ENCODE measurements at regions not wholly inside any gene's neighbourhood (a gene's known extent, or its start where the extent isn't known, plus 50 kb on each side); places are given as distances from the start of the nearest gene placed in this dataset.
"Not testable (repeated sequence)": the region's sequence is repeated elsewhere in the genome, so short reads cannot be mapped to it uniquely, and the experiment has no call there.

DNA sequence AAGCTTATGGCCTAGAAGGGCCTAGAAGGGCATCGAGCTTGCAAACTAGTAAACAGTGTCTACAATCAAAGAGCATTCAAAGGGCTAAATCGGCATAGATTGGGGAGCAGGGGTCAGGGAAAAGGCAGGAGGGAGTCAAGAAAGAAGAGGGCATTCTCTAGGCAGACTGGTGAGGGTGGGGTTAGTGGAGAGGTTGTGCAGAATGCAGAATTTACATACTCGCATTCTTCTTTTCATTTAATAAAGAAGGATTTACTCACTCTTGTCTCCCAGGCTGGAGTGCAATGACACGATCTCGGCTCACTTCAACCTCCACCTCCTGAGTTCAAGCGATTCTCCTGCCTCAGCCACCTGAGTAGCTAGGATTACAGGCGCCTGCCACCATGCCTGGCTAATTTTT lies 110.7 kb downstream of the TRIM43 start:
- H3K9me2 ChIP-seq (replicated peaks; ENCODE audit: insufficient read depth, low read length) = no peaks in the 10 kb centered on the region
- no peaks in the 10 kb centered on the region for H3K9me3 ChIP-seq (ENCODE audit: insufficient read depth, low read length)
- H3K27ac ChIP-seq (ENCODE audit: low read depth, low read length) = no peak overlapping the region
- no peaks in the 10 kb centered on the region for H3K79me2 ChIP-seq (ENCODE audit: insufficient read depth, low read length)
- no peak overlapping the region for H2AFZ ChIP-seq (ENCODE audit: low read depth, low read length, severe bottlenecking)
- no peaks in the 10 kb centered on the region for H4K20me1 ChIP-seq (ENCODE audit: low read depth, low read length)
- H3K36me3 ChIP-seq (ENCODE audit: low read length) = no peaks in the 10 kb centered on the region
- no peak overlapping the region for H3K9ac ChIP-seq (ENCODE audit: low read length)
- H3F3A ChIP-seq (ENCODE audit: insufficient read depth) = no peaks in the 10 kb centered on the region
- no peak for TF ChIP-seq EZH2phosphoT487 (conservative IDR thresholded peaks at IDR 0.05; ENCODE audit: low read length)
- TF ChIP-seq, protein P1, sequence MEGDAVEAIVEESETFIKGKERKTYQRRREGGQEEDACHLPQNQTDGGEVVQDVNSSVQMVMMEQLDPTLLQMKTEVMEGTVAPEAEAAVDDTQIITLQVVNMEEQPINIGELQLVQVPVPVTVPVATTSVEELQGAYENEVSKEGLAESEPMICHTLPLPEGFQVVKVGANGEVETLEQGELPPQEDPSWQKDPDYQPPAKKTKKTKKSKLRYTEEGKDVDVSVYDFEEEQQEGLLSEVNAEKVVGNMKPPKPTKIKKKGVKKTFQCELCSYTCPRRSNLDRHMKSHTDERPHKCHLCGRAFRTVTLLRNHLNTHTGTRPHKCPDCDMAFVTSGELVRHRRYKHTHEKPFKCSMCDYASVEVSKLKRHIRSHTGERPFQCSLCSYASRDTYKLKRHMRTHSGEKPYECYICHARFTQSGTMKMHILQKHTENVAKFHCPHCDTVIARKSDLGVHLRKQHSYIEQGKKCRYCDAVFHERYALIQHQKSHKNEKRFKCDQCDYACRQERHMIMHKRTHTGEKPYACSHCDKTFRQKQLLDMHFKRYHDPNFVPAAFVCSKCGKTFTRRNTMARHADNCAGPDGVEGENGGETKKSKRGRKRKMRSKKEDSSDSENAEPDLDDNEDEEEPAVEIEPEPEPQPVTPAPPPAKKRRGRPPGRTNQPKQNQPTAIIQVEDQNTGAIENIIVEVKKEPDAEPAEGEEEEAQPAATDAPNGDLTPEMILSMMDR (IDR thresholded peaks at IDR 0.05; ENCODE audit: insufficient read depth, low read length, poor library complexity, severe bottlenecking) = no peak
- no peak overlapping the region for H3K4me2 ChIP-seq (ENCODE audit: low read depth, low read length, poor library complexity, severe bottlenecking)
- no peak overlapping the region for H3K4me3 ChIP-seq (ENCODE audit: insufficient read depth, low read length, poor library complexity, severe bottlenecking)
- no peaks in the 10 kb centered on the region for H3K27me3 ChIP-seq (ENCODE audit: low read length)

DNA sequence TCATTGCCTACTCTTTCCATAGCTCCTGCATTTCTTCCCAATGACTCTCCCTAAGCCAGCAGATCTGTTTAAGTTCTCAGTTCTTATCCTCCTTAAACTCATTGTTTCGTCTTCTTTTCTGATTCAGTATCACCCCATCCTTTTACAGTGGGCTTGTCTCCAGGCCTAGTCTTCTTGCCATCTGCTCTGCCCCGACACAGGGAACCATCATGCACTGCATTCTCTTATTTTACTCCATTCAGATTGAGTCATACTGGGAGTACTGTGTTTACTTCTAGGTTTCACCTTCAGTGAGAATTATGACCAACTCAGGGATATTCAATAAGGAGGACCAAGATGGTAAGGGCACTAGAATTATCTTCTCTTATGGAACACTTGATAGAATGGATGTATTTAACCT lies 115.4 kb downstream of the TRIM43 start:
- H3F3A ChIP-seq (ENCODE audit: insufficient read depth); H3K36me3 ChIP-seq (ENCODE audit: low read length); H3K27me3 ChIP-seq (ENCODE audit: low read length); H4K20me1 ChIP-seq (ENCODE audit: low read depth, low read length); H3K27ac ChIP-seq (ENCODE audit: low read depth, low read length); H3K79me2 ChIP-seq (ENCODE audit: insufficient read depth, low read length); H3K4me3 ChIP-seq (ENCODE audit: insufficient read depth, low read length, poor library complexity, severe bottlenecking); H3K4me2 ChIP-seq (ENCODE audit: low read depth, low read length, poor library complexity, severe bottlenecking); H3K9ac ChIP-seq (ENCODE audit: low read length); H3K9me2 ChIP-seq (replicated peaks; ENCODE audit: insufficient read depth, low read length); H2AFZ ChIP-seq (ENCODE audit: low read depth, low read length, severe bottlenecking); H3K9me3 ChIP-seq (ENCODE audit: insufficient read depth, low read length): not testable (repeated sequence)

DNA sequence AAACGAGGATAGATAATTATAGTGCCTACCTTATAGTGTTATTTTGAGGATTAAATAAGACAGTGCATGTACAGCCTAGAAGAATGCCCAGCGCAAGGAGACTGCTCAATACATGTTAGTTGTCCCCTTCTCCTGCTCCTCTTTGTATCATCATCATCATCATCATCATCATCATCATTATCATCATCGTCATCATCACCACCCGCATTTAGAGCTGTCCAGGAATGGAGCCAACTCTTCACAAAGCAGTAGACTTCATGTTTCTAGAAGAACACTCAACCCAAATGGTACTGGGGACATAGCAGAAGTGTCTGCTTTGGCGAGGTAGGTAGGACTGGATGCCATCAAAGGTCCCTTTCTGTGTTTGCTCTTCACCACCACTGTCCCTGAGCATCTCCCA lies 116.0 kb downstream of the TRIM43 start:
- no peaks in the 10 kb centered on the region for H3K9me3 ChIP-seq (ENCODE audit: insufficient read depth, low read length)
- H4K20me1 ChIP-seq (ENCODE audit: low read depth, low read length) = no peaks in the 10 kb centered on the region
- no peak overlapping the region for H3K4me3 ChIP-seq (ENCODE audit: insufficient read depth, low read length, poor library complexity, severe bottlenecking)

DNA sequence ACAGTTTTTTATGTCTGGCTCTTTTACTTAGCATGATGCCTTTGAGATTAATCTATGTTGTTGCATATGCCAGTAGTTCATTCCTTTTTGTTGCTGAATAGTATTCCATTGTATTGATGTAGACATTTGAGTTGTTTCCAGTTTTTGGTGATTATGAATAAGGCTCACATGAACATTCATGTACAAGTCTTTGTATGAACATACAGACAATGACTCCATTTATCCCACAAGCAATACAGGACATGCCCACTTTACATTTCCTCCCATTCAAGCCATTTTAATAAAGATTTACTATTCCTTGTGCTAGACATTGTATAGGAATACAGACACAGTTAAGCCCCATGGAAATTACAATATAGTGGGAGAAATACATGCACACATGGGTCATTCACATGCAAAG lies 118.0 kb downstream of the TRIM43 start:
- H3F3A ChIP-seq (ENCODE audit: insufficient read depth) = no peaks in the 10 kb centered on the region
- H3K27ac ChIP-seq (ENCODE audit: low read depth, low read length) = no peak overlapping the region
- no peaks in the 10 kb centered on the region for H3K9me3 ChIP-seq (ENCODE audit: insufficient read depth, low read length)
- no peaks in the 10 kb centered on the region for H4K20me1 ChIP-seq (ENCODE audit: low read depth, low read length)
- no peak overlapping the region for H2AFZ ChIP-seq (ENCODE audit: low read depth, low read length, severe bottlenecking)
- no peaks in the 10 kb centered on the region for H3K36me3 ChIP-seq (ENCODE audit: low read length)
- TF ChIP-seq, protein P1 (IDR thresholded peaks at IDR 0.05; ENCODE audit: insufficient read depth, low read length, poor library complexity, severe bottlenecking) = no peak
- TF ChIP-seq EZH2phosphoT487 (conservative IDR thresholded peaks at IDR 0.05; ENCODE audit: low read length) = no peak
- no peak overlapping the region for H3K9ac ChIP-seq (ENCODE audit: low read length)
- no peaks in the 10 kb centered on the region for H3K27me3 ChIP-seq (ENCODE audit: low read length)
- no peak overlapping the region for H3K4me3 ChIP-seq (ENCODE audit: insufficient read depth, low read length, poor library complexity, severe bottlenecking)
- no peak overlapping the region for H3K4me2 ChIP-seq (ENCODE audit: low read depth, low read length, poor library complexity, severe bottlenecking)
- no peaks in the 10 kb centered on the region for H3K79me2 ChIP-seq (ENCODE audit: insufficient read depth, low read length)
- no peaks in the 10 kb centered on the region for H3K9me2 ChIP-seq (replicated peaks; ENCODE audit: insufficient read depth, low read length)

More for the DNA sequence above, 116.0 kb downstream of the TRIM43 start:
- TF ChIP-seq, protein P1 (IDR thresholded peaks at IDR 0.05; ENCODE audit: insufficient read depth, low read length, poor library complexity, severe bottlenecking) = no peak
- no peak for TF ChIP-seq EZH2phosphoT487 (conservative IDR thresholded peaks at IDR 0.05; ENCODE audit: low read length)
- H3K79me2 ChIP-seq (ENCODE audit: insufficient read depth, low read length) = no peaks in the 10 kb centered on the region
- no peak overlapping the region for H3K9ac ChIP-seq (ENCODE audit: low read length)
- H3K36me3 ChIP-seq (ENCODE audit: low read length) = no peaks in the 10 kb centered on the region
- H3K27ac ChIP-seq (ENCODE audit: low read depth, low read length) = no peak overlapping the region
- no peak overlapping the region for H3K4me2 ChIP-seq (ENCODE audit: low read depth, low read length, poor library complexity, severe bottlenecking)
- H3F3A ChIP-seq (ENCODE audit: insufficient read depth) = no peaks in the 10 kb centered on the region
- H3K27me3 ChIP-seq (ENCODE audit: low read length) = no peaks in the 10 kb centered on the region
- no peak overlapping the region for H2AFZ ChIP-seq (ENCODE audit: low read depth, low read length, severe bottlenecking)
- no peaks in the 10 kb centered on the region for H3K9me2 ChIP-seq (replicated peaks; ENCODE audit: insufficient read depth, low read length)

DNA sequence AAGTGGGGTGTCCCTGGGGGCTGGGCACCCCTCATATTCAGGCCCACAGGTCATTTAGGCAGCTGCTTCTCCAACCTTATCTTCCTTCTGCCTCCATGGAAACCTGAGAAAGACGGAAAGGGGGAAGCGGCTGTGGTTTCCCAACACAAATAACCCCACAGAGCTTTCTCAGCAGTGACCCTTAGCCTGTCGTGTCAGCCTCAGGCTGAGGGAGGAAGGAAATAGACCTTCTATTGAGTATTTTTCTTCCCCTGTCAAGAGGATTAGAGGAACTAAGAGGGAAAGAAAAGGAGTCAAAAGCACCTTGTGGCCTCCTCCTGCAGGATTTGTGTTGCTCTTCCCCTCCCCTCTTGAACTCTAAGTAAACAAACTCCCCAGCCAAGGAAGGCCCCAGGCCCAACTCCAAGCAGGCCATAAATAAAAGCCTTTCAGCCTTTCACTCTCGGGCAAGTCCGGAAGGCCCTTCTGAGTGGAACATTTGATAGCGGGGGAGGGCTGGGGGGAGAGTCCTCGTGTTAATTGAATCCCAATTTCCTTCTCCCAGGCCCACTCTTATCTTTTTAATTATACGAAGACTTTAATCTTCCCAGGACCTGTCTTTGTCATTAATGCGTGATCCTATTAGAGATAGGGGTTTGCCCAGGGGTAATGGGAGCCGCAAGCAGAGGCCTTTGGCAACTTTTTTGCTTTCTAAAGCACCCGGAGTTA lies 121.8 kb downstream of the TRIM43 start:
- not testable (repeated sequence) for H3K9me2 ChIP-seq (replicated peaks; ENCODE audit: insufficient read depth, low read length); H3K9ac ChIP-seq (ENCODE audit: low read length); H3K4me3 ChIP-seq (ENCODE audit: insufficient read depth, low read length, poor library complexity, severe bottlenecking); H3K9me3 ChIP-seq (ENCODE audit: insufficient read depth, low read length); H3F3A ChIP-seq (ENCODE audit: insufficient read depth); H4K20me1 ChIP-seq (ENCODE audit: low read depth, low read length); H3K27me3 ChIP-seq (ENCODE audit: low read length); H2AFZ ChIP-seq (ENCODE audit: low read depth, low read length, severe bottlenecking); H3K27ac ChIP-seq (ENCODE audit: low read depth, low read length); H3K4me2 ChIP-seq (ENCODE audit: low read depth, low read length, poor library complexity, severe bottlenecking); H3K36me3 ChIP-seq (ENCODE audit: low read length); H3K79me2 ChIP-seq (ENCODE audit: insufficient read depth, low read length)

DNA sequence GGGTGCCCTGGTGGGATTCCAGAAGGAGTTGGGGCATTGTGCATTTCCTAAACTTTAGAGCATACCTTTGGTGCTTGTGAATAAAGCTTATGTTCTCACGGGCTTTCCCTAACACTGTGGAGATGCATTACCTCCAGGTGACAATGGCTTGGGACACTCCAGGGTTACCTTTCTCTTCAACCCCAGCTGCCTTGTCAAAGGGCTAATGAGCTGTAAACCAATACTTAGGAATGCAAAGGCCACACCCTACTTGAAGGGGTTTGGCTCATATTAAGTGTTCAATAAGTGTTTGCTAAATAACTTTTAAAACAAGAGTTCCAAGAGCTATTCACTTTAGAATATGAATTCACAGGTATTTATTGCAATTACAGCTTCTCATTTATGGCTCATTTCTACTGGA lies 122.6 kb downstream of the TRIM43 start:
- not testable (repeated sequence) for H3K27ac ChIP-seq (ENCODE audit: low read depth, low read length); H3K9ac ChIP-seq (ENCODE audit: low read length); H3F3A ChIP-seq (ENCODE audit: insufficient read depth); H3K36me3 ChIP-seq (ENCODE audit: low read length); H3K27me3 ChIP-seq (ENCODE audit: low read length); H2AFZ ChIP-seq (ENCODE audit: low read depth, low read length, severe bottlenecking); H3K9me2 ChIP-seq (replicated peaks; ENCODE audit: insufficient read depth, low read length); H3K4me3 ChIP-seq (ENCODE audit: insufficient read depth, low read length, poor library complexity, severe bottlenecking); H3K4me2 ChIP-seq (ENCODE audit: low read depth, low read length, poor library complexity, severe bottlenecking); H3K79me2 ChIP-seq (ENCODE audit: insufficient read depth, low read length); H3K9me3 ChIP-seq (ENCODE audit: insufficient read depth, low read length); H4K20me1 ChIP-seq (ENCODE audit: low read depth, low read length)
